ENCODE measurements at regions not wholly inside any gene's neighbourhood (a gene's known extent, or its start where the extent isn't known, plus 50 kb on each side); places are given as distances from the start of the nearest gene placed in this dataset.

DNA sequence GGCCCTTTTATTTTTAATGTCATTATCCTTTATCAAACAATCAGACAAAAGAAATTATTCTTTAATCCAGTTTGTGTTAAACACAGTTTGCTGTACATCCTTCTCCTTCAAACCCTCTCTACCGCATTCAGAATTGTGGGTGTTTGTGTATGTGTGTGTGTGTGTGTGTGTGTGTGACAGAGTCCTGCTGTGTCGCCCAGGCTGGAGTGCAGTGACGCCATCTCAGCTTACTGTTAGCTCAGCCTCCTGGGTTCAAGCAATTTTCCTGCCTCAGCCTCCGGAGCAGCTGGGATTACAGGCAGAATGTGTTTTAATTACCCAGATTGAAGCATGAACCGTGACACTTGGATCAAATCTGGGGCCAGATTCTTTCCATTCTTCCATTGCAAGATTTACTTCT is 723.7 kb downstream of the DCDC2C start:
- TF ChIP-seq, protein P1, sequence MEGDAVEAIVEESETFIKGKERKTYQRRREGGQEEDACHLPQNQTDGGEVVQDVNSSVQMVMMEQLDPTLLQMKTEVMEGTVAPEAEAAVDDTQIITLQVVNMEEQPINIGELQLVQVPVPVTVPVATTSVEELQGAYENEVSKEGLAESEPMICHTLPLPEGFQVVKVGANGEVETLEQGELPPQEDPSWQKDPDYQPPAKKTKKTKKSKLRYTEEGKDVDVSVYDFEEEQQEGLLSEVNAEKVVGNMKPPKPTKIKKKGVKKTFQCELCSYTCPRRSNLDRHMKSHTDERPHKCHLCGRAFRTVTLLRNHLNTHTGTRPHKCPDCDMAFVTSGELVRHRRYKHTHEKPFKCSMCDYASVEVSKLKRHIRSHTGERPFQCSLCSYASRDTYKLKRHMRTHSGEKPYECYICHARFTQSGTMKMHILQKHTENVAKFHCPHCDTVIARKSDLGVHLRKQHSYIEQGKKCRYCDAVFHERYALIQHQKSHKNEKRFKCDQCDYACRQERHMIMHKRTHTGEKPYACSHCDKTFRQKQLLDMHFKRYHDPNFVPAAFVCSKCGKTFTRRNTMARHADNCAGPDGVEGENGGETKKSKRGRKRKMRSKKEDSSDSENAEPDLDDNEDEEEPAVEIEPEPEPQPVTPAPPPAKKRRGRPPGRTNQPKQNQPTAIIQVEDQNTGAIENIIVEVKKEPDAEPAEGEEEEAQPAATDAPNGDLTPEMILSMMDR (IDR thresholded peaks at IDR 0.05), result no peak
- TF ChIP-seq ZFX (IDR thresholded peaks at IDR 0.05; ENCODE audit: borderline replicate concordance), result no peak
